Thyroid gland (tissue), 4 donors: ENCODE measurements at regions not wholly inside any gene's neighbourhood (a gene's known extent, or its start where the extent isn't known, plus 50 kb on each side); places are given as distances from the start of the nearest gene placed in this dataset.

Experiments used
- POLR2A ChIP-seq, 2 donors: fragments of 450-650 bp; IDR thresholded peaks; one replicate each; pipeline ENCODE4 v1.6.1; 2017; ENCODE audit warnings: antibody characterized with exemption in 2 of 2, mild to moderate bottlenecking in 2 of 2, moderate library complexity in 1 of 2
- TF ChIP-seq, protein P1 (sequence below), 6 experiments: fragments of 200-600 bp in 3 of 6; fragments of 450-650 bp in 3 of 6; sonication (generic) in 3 of 6; IDR thresholded peaks; one replicate each; pipeline ENCODE4 v1.5.1; 2016 to 2019; ENCODE audit warnings: antibody characterized with exemption in 6 of 6, mild to moderate bottlenecking in 2 of 6, inconsistent platforms in 1 of 6, moderate library complexity in 1 of 6

- TF ChIP-seq POLR2A (IDR thresholded peaks at IDR 0.05) = no peak
- TF ChIP-seq, protein P1, sequence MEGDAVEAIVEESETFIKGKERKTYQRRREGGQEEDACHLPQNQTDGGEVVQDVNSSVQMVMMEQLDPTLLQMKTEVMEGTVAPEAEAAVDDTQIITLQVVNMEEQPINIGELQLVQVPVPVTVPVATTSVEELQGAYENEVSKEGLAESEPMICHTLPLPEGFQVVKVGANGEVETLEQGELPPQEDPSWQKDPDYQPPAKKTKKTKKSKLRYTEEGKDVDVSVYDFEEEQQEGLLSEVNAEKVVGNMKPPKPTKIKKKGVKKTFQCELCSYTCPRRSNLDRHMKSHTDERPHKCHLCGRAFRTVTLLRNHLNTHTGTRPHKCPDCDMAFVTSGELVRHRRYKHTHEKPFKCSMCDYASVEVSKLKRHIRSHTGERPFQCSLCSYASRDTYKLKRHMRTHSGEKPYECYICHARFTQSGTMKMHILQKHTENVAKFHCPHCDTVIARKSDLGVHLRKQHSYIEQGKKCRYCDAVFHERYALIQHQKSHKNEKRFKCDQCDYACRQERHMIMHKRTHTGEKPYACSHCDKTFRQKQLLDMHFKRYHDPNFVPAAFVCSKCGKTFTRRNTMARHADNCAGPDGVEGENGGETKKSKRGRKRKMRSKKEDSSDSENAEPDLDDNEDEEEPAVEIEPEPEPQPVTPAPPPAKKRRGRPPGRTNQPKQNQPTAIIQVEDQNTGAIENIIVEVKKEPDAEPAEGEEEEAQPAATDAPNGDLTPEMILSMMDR (IDR thresholded peaks at IDR 0.05) = no peak
Observed at GRCh38 chr5:145365464-145365863, 469.7 kb downstream of the PRELID2 start.
